IMR-90 (cell line): ENCODE measurements at regions not wholly inside any gene's neighbourhood (a gene's known extent, or its start where the extent isn't known, plus 50 kb on each side); places are given as distances from the start of the nearest gene placed in this dataset.

Experiments
- ATAC-seq: fragments of 200-7000 bp; cut with Tn5 transposase; 2 replicates; pipeline ENCODE4 v1.9.1; 2020; ENCODE audit warnings: low read depth, mild to moderate bottlenecking, moderate library complexity
- BruUV-seq: library from RNA; stranded (reverse); fragments of 400-500 nt; replicated peaks from 2 replicates; lab custom pipeline; 2021; lab: Mats Ljungman, UMichigan
- CTCF ChIA-PET: fragments of 300-600 bp; formaldehyde crosslinking; extraction: SDS; loops from one replicate; lab custom pipeline; 2021; ENCODE audit warnings: antibody characterized with exemption; lab: Yijun Ruan, JAX
- POLR2A ChIA-PET: fragments of 300-600 bp; sonication (Branson Sonifier 250); formaldehyde crosslinking; loops from one replicate; lab custom pipeline; 2022; ENCODE audit warnings: antibody characterized with exemption; ENCODE audit not compliant: unreplicated experiment; lab: Charles Lee
- DNase-seq: peaks from one replicate; pipeline ENCODE4 v3.0.0; 2013
- H2AFZ ChIP-seq: replicated peaks from 2 replicates; pipeline ENCODE3; 2013; ENCODE audit warnings: low read length, mild to moderate bottlenecking; ENCODE audit not compliant: poor library complexity
- H2AK5ac ChIP-seq: 2 replicates; pipeline ENCODE4 v1.6.1; 2013; ENCODE audit warnings: low read depth, low read length, inconsistent platforms
- H2AK9ac ChIP-seq: replicated peaks from 2 replicates; pipeline ENCODE3; 2013; ENCODE audit warnings: mild to moderate bottlenecking, low read depth, low read length, moderate library complexity; ENCODE audit not compliant: poor library complexity
- H2BK120ac ChIP-seq: 2 replicates; pipeline ENCODE4 v1.6.1; 2013; ENCODE audit warnings: low read depth, low read length, inconsistent platforms
- H2BK15ac ChIP-seq: 3 replicates; pipeline ENCODE4 v1.6.1; 2013; ENCODE audit warnings: low read depth, low read length, inconsistent platforms
- H2BK20ac ChIP-seq: 2 replicates; pipeline ENCODE4 v1.6.1; 2013; ENCODE audit warnings: low read depth, mild to moderate bottlenecking, inconsistent platforms, low read length, moderate library complexity
- H2BK5ac ChIP-seq: 2 replicates; pipeline ENCODE4 v1.6.1; 2013; ENCODE audit warnings: mild to moderate bottlenecking, low read depth, low read length, inconsistent platforms; ENCODE audit not compliant: poor library complexity, severe bottlenecking
- H3K14ac ChIP-seq: replicated peaks from 2 replicates; pipeline ENCODE4 v1.6.1; 2013; ENCODE audit warnings: low read depth, low read length, inconsistent platforms
- H3K18ac ChIP-seq: 2 replicates; pipeline ENCODE4 v1.6.1; 2013; ENCODE audit warnings: low read depth, low read length, control low read depth
- H3K23ac ChIP-seq: 2 replicates; pipeline ENCODE4 v1.6.1; 2013; ENCODE audit warnings: low read depth, low read length, inconsistent platforms
- H3K27ac ChIP-seq: 2 replicates; pipeline ENCODE4 v1.5.1; 2013; ENCODE audit warnings: mild to moderate bottlenecking, control low read depth, low read length; ENCODE audit not compliant: insufficient read depth
- H3K27me3 ChIP-seq: 2 replicates; pipeline ENCODE4 v1.6.1; 2013; ENCODE audit warnings: low read length; ENCODE audit not compliant: control insufficient read depth, insufficient read depth
- H3K36me3 ChIP-seq: 2 replicates; pipeline ENCODE4 v1.6.1; 2013; ENCODE audit warnings: low read length, mixed read lengths; ENCODE audit not compliant: control insufficient read depth, insufficient read depth
- H3K4ac ChIP-seq: 2 replicates; pipeline ENCODE4 v1.6.1; 2013; ENCODE audit warnings: low read depth, low read length, inconsistent platforms
- H3K4me1 ChIP-seq: 2 replicates; pipeline ENCODE4 v1.6.1; 2013; ENCODE audit warnings: low read length, mixed read lengths; ENCODE audit not compliant: control insufficient read depth, insufficient read depth
- H3K4me2 ChIP-seq: 2 replicates; pipeline ENCODE4 v1.6.1; 2013; ENCODE audit warnings: low read depth, mild to moderate bottlenecking, control low read depth, low read length, moderate library complexity
- H3K4me3 ChIP-seq: 2 replicates; pipeline ENCODE4 v1.5.1; 2013; ENCODE audit warnings: low read depth, mild to moderate bottlenecking, control low read depth, low read length, moderate library complexity; ENCODE audit not compliant: insufficient read depth
- H3K56ac ChIP-seq: 2 replicates; pipeline ENCODE4 v1.6.1; 2013; ENCODE audit warnings: low read length, inconsistent platforms; ENCODE audit not compliant: insufficient read depth; ENCODE audit errors: extremely low read depth
- H3K79me1 ChIP-seq, 2 experiments: 2 replicates each; pipeline ENCODE4 v1.6.1; 2013; ENCODE audit warnings: low read length in 2 of 2, inconsistent platforms in 1 of 2, low read depth in 1 of 2
- H3K9ac ChIP-seq: 2 replicates; pipeline ENCODE4 v1.6.1; 2013; ENCODE audit warnings: low read depth, low read length, control low read depth
- H3K9me1 ChIP-seq: 2 replicates; pipeline ENCODE4 v1.6.1; 2013; ENCODE audit warnings: low read length, inconsistent platforms; ENCODE audit not compliant: insufficient read depth
- H3K9me3 ChIP-seq: 2 replicates; pipeline ENCODE4 v1.6.1; 2013; ENCODE audit warnings: low read length; ENCODE audit not compliant: control insufficient read depth, insufficient read depth
- H4K20me1 ChIP-seq: 2 replicates; pipeline ENCODE4 v1.6.1; 2013; ENCODE audit warnings: low read length, inconsistent platforms; ENCODE audit not compliant: insufficient read depth
- H4K5ac ChIP-seq: 2 replicates; pipeline ENCODE4 v1.6.1; 2013; ENCODE audit warnings: mild to moderate bottlenecking, low read depth, low read length, control low read depth
- H4K8ac ChIP-seq, 2 experiments: 2 replicates each; pipeline ENCODE4 v1.6.1; 2013; ENCODE audit warnings: low read depth in 2 of 2, low read length in 2 of 2, control low read depth in 1 of 2, inconsistent platforms in 1 of 2
- H4K91ac ChIP-seq: 2 replicates; pipeline ENCODE4 v1.6.1; 2013; ENCODE audit warnings: low read depth, low read length, inconsistent platforms; ENCODE audit not compliant: insufficient read depth
- BHLHE40 ChIP-seq: fragments of 150-350 bp; IDR thresholded peaks from 2 replicates; pipeline ENCODE4 v1.6.1; 2016; ENCODE audit warnings: mild to moderate bottlenecking, low read depth, low read length
- CEBPB ChIP-seq: IDR thresholded peaks from 2 replicates; pipeline ENCODE4 v1.6.1; 2012; ENCODE audit warnings: low read depth, low read length, improper control_type of control experiment
- CHD1 ChIP-seq: IDR thresholded peaks from 2 replicates; pipeline ENCODE4 v1.6.1; 2012; ENCODE audit warnings: low read depth, low read length, improper control_type of control experiment
- CTCF ChIP-seq: conservative IDR thresholded peaks from 2 replicates; pipeline ENCODE4 v1.5.1; 2012; ENCODE audit warnings: mild to moderate bottlenecking, low read depth, low read length, improper control_type of control experiment
- FOS ChIP-seq: fragments of 150-350 bp; IDR thresholded peaks from 2 replicates; pipeline ENCODE4 v1.6.1; 2016; ENCODE audit warnings: low read depth, low read length
- MAFK ChIP-seq: IDR thresholded peaks from 2 replicates; pipeline ENCODE4 v1.6.1; 2012; ENCODE audit warnings: low read depth, low read length, improper control_type of control experiment
- MAZ ChIP-seq: IDR thresholded peaks from 2 replicates; pipeline ENCODE4 v1.6.1; 2012; ENCODE audit warnings: low read depth, mild to moderate bottlenecking, low read length, improper control_type of control experiment, moderate library complexity, borderline replicate concordance
- MXI1 ChIP-seq: IDR thresholded peaks from 2 replicates; pipeline ENCODE4 v1.6.1; 2012; ENCODE audit warnings: low read depth, mild to moderate bottlenecking, low read length, moderate library complexity, borderline replicate concordance
- NFE2L2 ChIP-seq: fragments of 150-350 bp; IDR thresholded peaks from 2 replicates; pipeline ENCODE4 v1.6.1; 2016; ENCODE audit warnings: low read depth, mild to moderate bottlenecking, low read length
- POLR2A ChIP-seq: IDR thresholded peaks from 2 replicates; pipeline ENCODE4 v1.6.1; 2012; ENCODE audit warnings: mild to moderate bottlenecking, low read depth, low read length
- RAD21 ChIP-seq: IDR thresholded peaks from 2 replicates; pipeline ENCODE4 v1.6.1; 2012; ENCODE audit warnings: low read length, improper control_type of control experiment
- RCOR1 ChIP-seq: IDR thresholded peaks from 2 replicates; pipeline ENCODE4 v1.6.1; 2012; ENCODE audit warnings: mild to moderate bottlenecking, low read length, improper control_type of control experiment; ENCODE audit not compliant: insufficient replicate concordance
- SMC3 ChIP-seq: fragments of 150-350 bp; IDR thresholded peaks from 2 replicates; pipeline ENCODE4 v1.6.1; 2016; ENCODE audit warnings: low read depth, mild to moderate bottlenecking, antibody characterized with exemption, low read length, moderate library complexity
- WGBS, 2 experiments: methylation state at CpG; one replicate each; pipeline versions ENCODE4 v1.1.5 to v1.1.7; 2013; ENCODE audit warnings: missing lambda C conversion rate in 2 of 2; ENCODE audit not compliant: insufficient read length in 1 of 2; ENCODE audit errors: extremely low coverage in 2 of 2; 5-methylcytosine and 5-hydroxymethylcytosine counted together
- dilution Hi-C: fragments of 300-500 bp; cut with HindIII; formaldehyde crosslinking; loops from one replicate; pipeline ENCODE4 v1.14.3; 2018; ENCODE audit warnings: low sequenced_read_pairs; ENCODE audit not compliant: unreplicated experiment
- in situ Hi-C: fragments of 300-500 bp; cut with MboI; formaldehyde crosslinking; loops from 3 replicates; pipeline ENCODE4 v1.14.3; 2019; ENCODE audit warnings: low sequenced_read_pairs, inconsistent platforms, mixed read lengths
- intact Hi-C: fragments of 100-400 bp; cut with micrococcal nuclease; formaldehyde crosslinking; loops from 2 replicates; pipeline ENCODE4 v1.10.0; 2022
- TF ChIP-seq, protein P1 (sequence below): fragments of 150-350 bp; IDR thresholded peaks from 2 replicates; pipeline ENCODE4 v1.6.1; 2016; ENCODE audit warnings: low read depth, mild to moderate bottlenecking, low read length, moderate library complexity, borderline replicate concordance
- TF ChIP-seq, protein P2 (sequence below): fragments of 150-350 bp; IDR thresholded peaks from 2 replicates; pipeline ENCODE4 v1.6.1; 2017; ENCODE audit warnings: mild to moderate bottlenecking, antibody characterized with exemption, low read length, low read depth

DNA sequence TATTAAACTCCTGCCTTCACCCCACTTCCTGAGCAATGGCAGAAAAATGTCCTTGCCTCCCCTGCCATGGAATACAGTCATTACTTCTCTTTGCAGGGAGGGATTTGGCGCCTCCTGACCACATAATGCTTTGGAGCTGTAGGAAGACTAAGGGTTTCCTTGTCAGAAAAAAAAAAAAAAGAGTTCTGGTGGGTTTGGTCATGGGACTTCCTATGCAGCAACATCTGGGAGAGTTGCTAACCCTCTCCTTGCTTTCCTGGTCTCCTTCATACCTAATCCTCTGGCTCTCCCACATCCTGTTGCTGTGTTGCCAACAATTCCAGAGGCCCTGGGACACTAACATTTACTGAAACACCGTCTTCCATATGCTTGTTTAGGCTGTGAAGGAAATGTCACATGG lies 75.1 kb upstream of the MBNL3 start:
- no peak overlapping the region for H2BK20ac ChIP-seq
- TF ChIP-seq RAD21 (no peak), MAZ (no peak), CEBPB (no peak), MAFK (no peak), SMC3 (no peak), POLR2A (no peak), MXI1 (no peak), FOS (no peak), CHD1 (no peak), RCOR1 (no peak), BHLHE40 (no peak), NFE2L2 (no peak), CTCF (no peak)
- TF ChIP-seq, protein P1, sequence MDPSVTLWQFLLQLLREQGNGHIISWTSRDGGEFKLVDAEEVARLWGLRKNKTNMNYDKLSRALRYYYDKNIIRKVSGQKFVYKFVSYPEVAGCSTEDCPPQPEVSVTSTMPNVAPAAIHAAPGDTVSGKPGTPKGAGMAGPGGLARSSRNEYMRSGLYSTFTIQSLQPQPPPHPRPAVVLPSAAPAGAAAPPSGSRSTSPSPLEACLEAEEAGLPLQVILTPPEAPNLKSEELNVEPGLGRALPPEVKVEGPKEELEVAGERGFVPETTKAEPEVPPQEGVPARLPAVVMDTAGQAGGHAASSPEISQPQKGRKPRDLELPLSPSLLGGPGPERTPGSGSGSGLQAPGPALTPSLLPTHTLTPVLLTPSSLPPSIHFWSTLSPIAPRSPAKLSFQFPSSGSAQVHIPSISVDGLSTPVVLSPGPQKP, result no peak
- TF ChIP-seq, protein P2, sequence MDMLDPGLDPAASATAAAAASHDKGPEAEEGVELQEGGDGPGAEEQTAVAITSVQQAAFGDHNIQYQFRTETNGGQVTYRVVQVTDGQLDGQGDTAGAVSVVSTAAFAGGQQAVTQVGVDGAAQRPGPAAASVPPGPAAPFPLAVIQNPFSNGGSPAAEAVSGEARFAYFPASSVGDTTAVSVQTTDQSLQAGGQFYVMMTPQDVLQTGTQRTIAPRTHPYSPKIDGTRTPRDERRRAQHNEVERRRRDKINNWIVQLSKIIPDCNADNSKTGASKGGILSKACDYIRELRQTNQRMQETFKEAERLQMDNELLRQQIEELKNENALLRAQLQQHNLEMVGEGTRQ, result no peak
- H3K36me3 ChIP-seq, result no peaks in the 10 kb centered on the region
- DNase-seq (no peak), ATAC-seq (no peak)
- H3K9me1 ChIP-seq, result no peaks in the 10 kb centered on the region
- H3K27ac ChIP-seq, result no peak overlapping the region
- H3K56ac ChIP-seq, result no peak overlapping the region
- dilution Hi-C loops, result no loop called here
- H4K20me1 ChIP-seq, result no peaks in the 10 kb centered on the region
- no peak overlapping the region for H3K18ac ChIP-seq
- no peak overlapping the region for H3K4me3 ChIP-seq
- CTCF ChIA-PET, result no interaction called here
- H3K23ac ChIP-seq, result no peak overlapping the region
- H4K91ac ChIP-seq, result no peak overlapping the region
- no peak overlapping the region for H2AK5ac ChIP-seq
- H2BK5ac ChIP-seq, result no peak overlapping the region
- H3K79me1 ChIP-seq, result no peaks in the 10 kb centered on the region
- no CpG with 5 or more reads among the region's 2 CpGs for WGBS, 2 experiments
- POLR2A ChIA-PET, result no interaction called here
- no TSS peak for BruUV-seq
- H2BK120ac ChIP-seq, result no peak overlapping the region
- no peaks in the 10 kb centered on the region for H3K9me3 ChIP-seq
- H3K9ac ChIP-seq, result no peak overlapping the region
- H2BK15ac ChIP-seq, result no peak overlapping the region
- intact Hi-C loops, result no loop called here
- no peak overlapping the region for H2AFZ ChIP-seq
- H3K14ac ChIP-seq, result no peak overlapping the region
- H3K4ac ChIP-seq, result no peak overlapping the region
- no peaks in the 10 kb centered on the region for H3K27me3 ChIP-seq
- H4K5ac ChIP-seq, result no peak overlapping the region
- in situ Hi-C loops, result no loop called here
- H3K4me1 ChIP-seq, result no peaks in the 10 kb centered on the region
- H2AK9ac ChIP-seq, result no peak overlapping the region
- no peak overlapping the region for H4K8ac ChIP-seq
- no peak overlapping the region for H3K4me2 ChIP-seq
